ENCODE measurements at regions not wholly inside any gene's neighbourhood (a gene's known extent, or its start where the extent isn't known, plus 50 kb on each side); places are given as distances from the start of the nearest gene placed in this dataset.
"Not testable (repeated sequence)": the region's sequence is repeated elsewhere in the genome, so short reads cannot be mapped to it uniquely, and the experiment has no call there.

GRCh38 chr13:54802226-54802625 lies 1773.6 kb downstream of the OLFM4 start (continued):
- no peak for TF ChIP-seq REST (tag by site-specific recombination; IDR thresholded peaks at IDR 0.05)
- TF ChIP-seq ZBTB17 (tag by site-specific recombination; IDR thresholded peaks at IDR 0.05), result no peak
- TF ChIP-seq GFI1B (tag by site-specific recombination; IDR thresholded peaks at IDR 0.05), result no peak
- TF ChIP-seq ZNF558 (tag by site-specific recombination; IDR thresholded peaks at IDR 0.05), result no peak

DNA sequence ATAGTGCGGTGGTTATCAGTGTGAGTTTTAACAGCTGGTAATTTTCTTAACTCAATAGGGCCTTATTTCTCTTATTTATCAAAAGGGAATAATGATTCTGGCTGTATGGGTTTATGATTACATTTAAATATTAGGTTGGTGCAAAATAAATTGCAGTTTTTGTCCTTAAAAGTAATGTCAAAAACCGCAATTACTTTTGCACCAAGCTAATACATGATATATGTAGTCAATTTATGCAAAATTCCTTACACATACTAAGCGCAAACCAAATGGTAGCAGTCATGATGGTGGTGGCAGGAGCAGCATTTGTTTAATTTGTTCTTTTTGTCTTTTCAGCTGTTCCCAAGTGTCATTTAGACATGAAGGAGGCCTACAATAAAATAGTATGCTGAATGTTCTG lies 1777.1 kb downstream of the OLFM4 start:
- POLR2A ChIA-PET, result no interaction called here
- no peak overlapping the region for H3K4me3 ChIP-seq (ENCODE audit: low read depth, low read length)
- no peaks in the 10 kb centered on the region for H3K4me1 ChIP-seq (ENCODE audit: control insufficient read depth, insufficient read depth, low read length)
- TF ChIP-seq KLF17 (tag by site-specific recombination; IDR thresholded peaks at IDR 0.05), result no peak
- TF ChIP-seq, protein P1, sequence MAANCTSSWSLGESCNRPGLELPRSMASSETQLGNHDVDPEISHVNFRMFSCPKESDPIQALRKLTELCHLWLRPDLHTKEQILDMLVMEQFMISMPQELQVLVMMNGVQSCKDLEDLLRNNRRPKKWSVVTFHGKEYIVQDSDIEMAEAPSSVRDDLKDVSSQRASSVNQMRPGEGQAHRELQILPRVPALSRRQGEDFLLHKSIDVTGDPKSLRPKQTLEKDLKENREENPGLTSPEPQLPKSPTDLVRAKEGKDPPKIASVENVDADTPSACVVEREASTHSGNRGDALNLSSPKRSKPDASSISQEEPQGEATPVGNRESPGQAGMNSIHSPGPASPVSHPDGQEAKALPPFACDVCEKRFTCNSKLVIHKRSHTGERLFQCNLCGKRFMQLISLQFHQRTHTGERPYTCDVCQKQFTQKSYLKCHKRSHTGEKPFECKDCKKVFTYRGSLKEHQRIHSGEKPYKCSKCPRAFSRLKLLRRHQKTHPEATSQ (tag by site-specific recombination; IDR thresholded peaks at IDR 0.05), result no peak
- TF ChIP-seq ZFP69B (tag by site-specific recombination; IDR thresholded peaks at IDR 0.05), result no peak
- TF ChIP-seq ZXDB (tag by site-specific recombination; IDR thresholded peaks at IDR 0.05), result no peak
- TF ChIP-seq, protein P2, sequence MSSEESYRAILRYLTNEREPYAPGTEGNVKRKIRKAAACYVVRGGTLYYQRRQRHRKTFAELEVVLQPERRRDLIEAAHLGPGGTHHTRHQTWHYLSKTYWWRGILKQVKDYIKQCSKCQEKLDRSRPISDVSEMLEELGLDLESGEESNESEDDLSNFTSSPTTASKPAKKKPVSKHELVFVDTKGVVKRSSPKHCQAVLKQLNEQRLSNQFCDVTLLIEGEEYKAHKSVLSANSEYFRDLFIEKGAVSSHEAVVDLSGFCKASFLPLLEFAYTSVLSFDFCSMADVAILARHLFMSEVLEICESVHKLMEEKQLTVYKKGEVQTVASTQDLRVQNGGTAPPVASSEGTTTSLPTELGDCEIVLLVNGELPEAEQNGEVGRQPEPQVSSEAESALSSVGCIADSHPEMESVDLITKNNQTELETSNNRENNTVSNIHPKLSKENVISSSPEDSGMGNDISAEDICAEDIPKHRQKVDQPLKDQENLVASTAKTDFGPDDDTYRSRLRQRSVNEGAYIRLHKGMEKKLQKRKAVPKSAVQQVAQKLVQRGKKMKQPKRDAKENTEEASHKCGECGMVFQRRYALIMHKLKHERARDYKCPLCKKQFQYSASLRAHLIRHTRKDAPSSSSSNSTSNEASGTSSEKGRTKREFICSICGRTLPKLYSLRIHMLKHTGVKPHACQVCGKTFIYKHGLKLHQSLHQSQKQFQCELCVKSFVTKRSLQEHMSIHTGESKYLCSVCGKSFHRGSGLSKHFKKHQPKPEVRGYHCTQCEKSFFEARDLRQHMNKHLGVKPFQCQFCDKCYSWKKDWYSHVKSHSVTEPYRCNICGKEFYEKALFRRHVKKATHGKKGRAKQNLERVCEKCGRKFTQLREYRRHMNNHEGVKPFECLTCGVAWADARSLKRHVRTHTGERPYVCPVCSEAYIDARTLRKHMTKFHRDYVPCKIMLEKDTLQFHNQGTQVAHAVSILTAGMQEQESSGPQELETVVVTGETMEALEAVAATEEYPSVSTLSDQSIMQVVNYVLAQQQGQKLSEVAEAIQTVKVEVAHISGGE (tag by site-specific recombination; conservative IDR thresholded peaks at IDR 0.05; ENCODE audit: low read depth), result no peak
- no peak for TF ChIP-seq KLF16 (tag by site-specific recombination; IDR thresholded peaks at IDR 0.05)
- no peak for TF ChIP-seq ZBTB20 (tag by site-specific recombination; IDR thresholded peaks at IDR 0.05)
- no peak for TF ChIP-seq YY1 (tag by site-specific recombination; IDR thresholded peaks at IDR 0.05)
- TF ChIP-seq ZNF19 (tag by site-specific recombination; IDR thresholded peaks at IDR 0.05; ENCODE audit: low read depth), result no peak
- no peak for TF ChIP-seq ZBTB6 (tag by site-specific recombination; IDR thresholded peaks at IDR 0.05)
- no peak for TF ChIP-seq ZNF792 (tag by site-specific recombination; IDR thresholded peaks at IDR 0.05)
- H3K27ac ChIP-seq (ENCODE audit: extremely low read depth, low read depth, low read length), result no peak overlapping the region
- H3K9me3 ChIP-seq (ENCODE audit: control insufficient read depth, insufficient read depth, low read depth, low read length), result no peaks in the 10 kb centered on the region
- CTCF ChIA-PET, result no interaction called here
- H3K36me3 ChIP-seq (ENCODE audit: control insufficient read depth in 2 of 2, insufficient read depth in 1 of 2, low read length in 2 of 2), result no peaks in the 10 kb centered on the region

DNA sequence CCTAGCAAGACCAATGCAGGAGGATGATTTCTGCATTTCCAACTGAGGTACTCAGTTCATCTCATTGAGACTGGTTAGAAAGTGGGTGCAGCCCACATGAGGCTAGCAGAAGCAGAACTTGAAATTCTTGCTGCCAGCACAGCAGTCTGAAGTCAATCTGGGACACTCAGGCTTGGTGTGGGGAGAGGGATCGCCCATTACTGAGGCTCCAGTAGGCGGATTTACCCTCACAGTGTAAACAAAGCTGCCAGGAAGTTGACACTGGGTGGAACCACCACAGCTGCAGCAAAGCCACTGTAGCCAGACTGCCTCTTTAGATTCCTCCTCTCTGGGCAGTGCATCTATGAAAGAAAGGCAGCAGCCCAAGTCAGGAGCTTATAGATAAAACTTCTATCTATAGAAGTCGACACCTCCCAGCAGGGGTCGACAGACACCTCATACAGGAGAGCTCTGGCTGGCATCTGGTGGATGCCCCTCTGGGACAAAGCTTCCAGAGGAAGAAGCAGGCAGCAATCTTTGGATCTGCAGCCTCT lies 1793.4 kb downstream of the OLFM4 start:
- H3K9me3 ChIP-seq (ENCODE audit: control insufficient read depth, insufficient read depth, low read depth, low read length); H3K36me3 ChIP-seq (ENCODE audit: control insufficient read depth in 2 of 2, insufficient read depth in 1 of 2, low read length in 2 of 2); H3K4me1 ChIP-seq (ENCODE audit: control insufficient read depth, insufficient read depth, low read length); POLR2A ChIA-PET; H3K27ac ChIP-seq (ENCODE audit: extremely low read depth, low read depth, low read length); CTCF ChIA-PET; H3K4me3 ChIP-seq (ENCODE audit: low read depth, low read length): not testable (repeated sequence)

- CTCF ChIA-PET; H3K27ac ChIP-seq (ENCODE audit: extremely low read depth, low read depth, low read length); H3K4me1 ChIP-seq (ENCODE audit: control insufficient read depth, insufficient read depth, low read length); POLR2A ChIA-PET; H3K36me3 ChIP-seq (ENCODE audit: control insufficient read depth in 2 of 2, insufficient read depth in 1 of 2, low read length in 2 of 2); H3K9me3 ChIP-seq (ENCODE audit: control insufficient read depth, insufficient read depth, low read depth, low read length); H3K4me3 ChIP-seq (ENCODE audit: low read depth, low read length): not testable (repeated sequence)
These were observed 1800.9 kb downstream of the OLFM4 start for GRCh38 chr13:54829391-54830068.
